PC-9 (cell line): ENCODE measurements at regions not wholly inside any gene's neighbourhood (a gene's known extent, or its start where the extent isn't known, plus 50 kb on each side); places are given as distances from the start of the nearest gene placed in this dataset.
"Not testable (repeated sequence)": the region's sequence is repeated elsewhere in the genome, so short reads cannot be mapped to it uniquely, and the experiment has no call there.

Source experiments
- BruUV-seq: library from RNA; stranded (reverse); fragments of 400-500 nt; replicated peaks from 2 replicates; lab custom pipeline; 2021; lab: Mats Ljungman, UMichigan
- CTCF ChIA-PET: fragments of 300-600 bp; sonication (Branson Sonifier 250); formaldehyde crosslinking; loops from one replicate; lab custom pipeline; 2022; ENCODE audit warnings: antibody characterized with exemption; lab: Charles Lee
- POLR2A ChIA-PET: fragments of 300-600 bp; sonication (Branson Sonifier 250); formaldehyde crosslinking; loops from one replicate; lab custom pipeline; 2022; ENCODE audit warnings: antibody characterized with exemption; ENCODE audit not compliant: unreplicated experiment; lab: Charles Lee
- DNase-seq, 2 experiments: peaks; one replicate each; pipeline versions ENCODE4 v3.0.0 to v3.0.0-alpha.2; 2015 to 2022; ENCODE audit warnings: mixed read lengths in 1 of 2
- H2AFZ ChIP-seq: fragments of 200-600 bp; sonication (generic); 2 replicates; pipeline ENCODE4 v1.8.1; 2017; ENCODE audit warnings: antibody characterized with exemption
- H3F3A ChIP-seq: fragments of 200-600 bp; sonication (generic); 2 replicates; pipeline ENCODE4 v1.8.1; 2017; ENCODE audit warnings: antibody characterized with exemption, mild to moderate bottlenecking, low read depth; ENCODE audit not compliant: insufficient read depth
- H3K27ac ChIP-seq: fragments of 200-600 bp; sonication (generic); 2 replicates; pipeline ENCODE4 v1.6.1; 2016; ENCODE audit warnings: mixed run types
- H3K27me3 ChIP-seq: fragments of 200-600 bp; sonication (generic); 2 replicates; pipeline ENCODE4 v1.6.1; 2016; ENCODE audit warnings: low read depth, mixed run types; ENCODE audit not compliant: insufficient read depth
- H3K36me3 ChIP-seq: fragments of 200-600 bp; sonication (generic); 2 replicates; pipeline ENCODE4 v1.6.1; 2016; ENCODE audit warnings: low read depth, mixed run types
- H3K4me1 ChIP-seq: fragments of 200-600 bp; sonication (generic); replicated peaks from 2 replicates; pipeline ENCODE4 v1.6.1; 2016; ENCODE audit warnings: mixed run types; ENCODE audit not compliant: insufficient read depth
- H3K4me2 ChIP-seq: fragments of 200-600 bp; sonication (generic); 2 replicates; pipeline ENCODE4 v1.6.1; 2017; ENCODE audit warnings: mixed run types
- H3K4me3 ChIP-seq: fragments of 200-600 bp; sonication (generic); 2 replicates; pipeline ENCODE4 v1.6.1; 2016; ENCODE audit warnings: mixed run types
- H3K79me2 ChIP-seq: fragments of 200-600 bp; sonication (generic); 2 replicates; pipeline ENCODE4 v1.6.1; 2017; ENCODE audit warnings: low read depth, mixed run types
- H3K9me2 ChIP-seq: fragments of 200-600 bp; sonication (generic); 2 replicates; pipeline ENCODE4 v1.8.1; 2017; ENCODE audit warnings: mild to moderate bottlenecking; ENCODE audit not compliant: insufficient read depth
- H3K9me3 ChIP-seq: fragments of 200-600 bp; sonication (generic); 2 replicates; pipeline ENCODE4 v1.8.1; 2016; ENCODE audit warnings: low read depth; ENCODE audit not compliant: insufficient read depth
- H4K20me1 ChIP-seq: fragments of 200-600 bp; sonication (generic); 2 replicates; pipeline ENCODE4 v1.8.1; 2017; ENCODE audit not compliant: insufficient read depth
- CTCF ChIP-seq: fragments of 200-600 bp; sonication (generic); conservative IDR thresholded peaks from 2 replicates; pipeline ENCODE4 v1.6.1; 2017; ENCODE audit warnings: mixed run types, antibody characterized with exemption, mild to moderate bottlenecking, moderate library complexity
- EZH2 ChIP-seq: fragments of 200-600 bp; sonication (generic); IDR thresholded peaks from 2 replicates; pipeline ENCODE4 v1.8.0; 2017; ENCODE audit warnings: antibody characterized with exemption, low read depth
- intact Hi-C: fragments of 100-400 bp; cut with micrococcal nuclease; formaldehyde crosslinking; loops from one replicate; pipeline ENCODE4 v1.10.0; 2022; ENCODE audit not compliant: unreplicated experiment

DNA sequence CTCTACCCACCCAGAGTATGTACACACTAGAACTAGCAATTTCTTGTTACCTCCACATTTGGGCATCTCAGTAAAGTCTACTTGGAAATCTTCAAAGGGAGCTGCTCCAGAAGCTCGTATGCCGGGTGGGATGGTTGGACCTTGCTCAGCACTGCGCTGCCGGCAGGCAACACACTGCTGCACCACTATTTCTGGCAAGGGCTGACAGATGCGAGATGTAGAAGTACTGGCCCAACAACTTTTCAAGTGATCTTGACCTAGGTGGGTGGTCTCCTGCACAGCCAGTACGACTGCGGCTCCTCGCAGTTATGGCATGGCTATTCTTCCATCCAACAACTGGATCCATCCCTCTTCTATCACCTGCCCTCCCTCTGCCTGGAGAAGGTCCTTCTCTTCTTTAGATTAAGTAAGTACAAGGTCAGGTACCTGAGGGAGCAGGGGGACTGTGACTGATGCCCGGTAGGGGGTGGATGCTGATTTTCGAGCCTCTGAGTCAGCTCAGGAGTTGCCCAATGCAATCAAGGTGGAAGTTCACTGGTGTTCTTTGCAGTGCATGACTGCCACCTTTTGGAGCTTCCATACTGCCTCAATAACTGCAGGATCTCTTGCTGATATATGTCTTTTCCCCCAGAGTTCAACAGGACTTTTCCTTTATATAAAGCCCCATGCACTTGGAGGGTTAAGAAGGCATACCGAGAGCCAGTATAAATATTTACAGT is 100.4 kb upstream of the SLC1A4 start:
- Histone ChIP-seq H2AFZ (no peak overlapping the region), H3F3A (no peaks in the 10 kb centered on the region), H3K4me1 (peaks cover 8% of the 10 kb centered on the region), H3K9me3 (peaks cover 18% of the 10 kb centered on the region), H3K36me3 (no peaks in the 10 kb centered on the region), H4K20me1 (no peaks in the 10 kb centered on the region), H3K27me3 (no peaks in the 10 kb centered on the region), H3K4me2 (0 out of 2 replicates have a peak overlapping the region, but pooled peaks have one; percentile 11), H3K27ac (no peak overlapping the region), H3K79me2 (no peaks in the 10 kb centered on the region), H3K4me3 (no peak overlapping the region), H3K9me2 (no peaks in the 10 kb centered on the region)
- TF ChIP-seq CTCF = peak; percentile 79
- no peak for TF ChIP-seq EZH2
- ChIA-PET POLR2A (interaction anchor here (0.6 kb wide), 2 partner anchors 406 to 675 kb away, joined by 3 read pairs; no protein-coding TSS in a partner anchor), CTCF (interaction anchor here (0.5 to 1.1 kb wide), 5 partner anchors 24 to 558 kb away, joined by 3 to 6 read pairs (median 3); partner anchors contain the start of gene AFTPH)
- intact Hi-C loops = loop anchor here (1.0 to 5.0 kb wide), 7 partner anchors 23 to 840 kb away; no protein-coding TSS in a partner anchor
- no TSS peak for BruUV-seq
- peak; percentile 80 to 92 for DNase-seq

DNA sequence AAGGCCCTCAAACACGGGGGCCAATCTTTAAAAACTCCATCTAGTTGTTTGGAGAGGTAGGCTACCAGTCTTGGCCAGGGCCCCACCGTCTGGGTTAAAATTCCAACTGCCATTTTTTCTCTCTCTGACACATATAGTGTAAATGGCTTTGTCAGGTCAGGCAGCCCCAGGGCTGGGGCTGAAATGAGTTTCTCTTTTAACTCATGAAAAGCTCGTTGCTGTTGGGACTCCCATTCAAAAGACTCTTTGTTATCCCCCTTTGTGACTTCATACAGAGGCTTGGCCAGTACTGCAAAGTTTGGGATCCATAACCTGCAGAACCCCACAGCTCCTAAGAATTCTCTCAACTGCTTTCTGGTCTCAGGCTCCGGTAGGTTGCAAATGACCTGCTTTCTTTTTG is 99.4 kb upstream of the SLC1A4 start:
- Histone ChIP-seq H3K9me3 (peaks cover 18% of the 10 kb centered on the region), H3K4me2 (no peak overlapping the region), H3K36me3 (no peaks in the 10 kb centered on the region), H3F3A (no peaks in the 10 kb centered on the region), H3K9me2 (no peaks in the 10 kb centered on the region), H4K20me1 (no peaks in the 10 kb centered on the region), H3K79me2 (no peaks in the 10 kb centered on the region), H3K4me3 (no peak overlapping the region), H2AFZ (no peak overlapping the region), H3K27me3 (no peaks in the 10 kb centered on the region), H3K27ac (no peak overlapping the region), H3K4me1 (peaks cover 8% of the 10 kb centered on the region)
- no peak for DNase-seq
- intact Hi-C loops = loop anchor here (1.0 to 5.0 kb wide), 7 partner anchors 25 to 841 kb away; no protein-coding TSS in a partner anchor
- POLR2A ChIA-PET = no interaction called here
- TF ChIP-seq CTCF (no peak), EZH2 (no peak)
- BruUV-seq = no TSS peak
- CTCF ChIA-PET = no interaction called here

DNA sequence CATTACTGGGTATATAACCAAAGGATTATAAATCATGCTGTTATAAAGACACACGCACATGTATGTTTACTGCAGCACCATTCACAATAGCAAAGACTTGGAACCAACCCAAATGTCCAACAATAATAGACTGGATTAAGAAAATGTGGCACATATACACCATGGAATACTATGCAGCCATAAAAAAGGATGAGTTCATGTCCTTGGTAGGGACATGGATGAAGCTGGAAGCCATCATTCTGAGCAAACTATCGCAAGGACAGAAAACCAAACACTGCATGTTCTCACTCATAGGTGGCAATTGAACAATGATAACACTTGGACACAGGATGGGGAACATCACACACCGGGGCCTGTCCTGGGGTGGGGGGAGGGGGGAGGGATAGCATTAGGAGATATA is 92.6 kb upstream of the SLC1A4 start:
- H3K79me2 ChIP-seq, DNase-seq, H3K9me2 ChIP-seq, H4K20me1 ChIP-seq, H3K36me3 ChIP-seq, POLR2A ChIA-PET, H3K4me2 ChIP-seq, intact Hi-C loops, H3K9me3 ChIP-seq, CTCF ChIA-PET, H3F3A ChIP-seq, BruUV-seq, H3K4me1 ChIP-seq, H3K27ac ChIP-seq, H3K27me3 ChIP-seq, H3K4me3 ChIP-seq, H2AFZ ChIP-seq: not testable (repeated sequence)
